ENCODE measurements at regions not wholly inside any gene's neighbourhood (a gene's known extent, or its start where the extent isn't known, plus 50 kb on each side); places are given as distances from the start of the nearest gene placed in this dataset.

DNA sequence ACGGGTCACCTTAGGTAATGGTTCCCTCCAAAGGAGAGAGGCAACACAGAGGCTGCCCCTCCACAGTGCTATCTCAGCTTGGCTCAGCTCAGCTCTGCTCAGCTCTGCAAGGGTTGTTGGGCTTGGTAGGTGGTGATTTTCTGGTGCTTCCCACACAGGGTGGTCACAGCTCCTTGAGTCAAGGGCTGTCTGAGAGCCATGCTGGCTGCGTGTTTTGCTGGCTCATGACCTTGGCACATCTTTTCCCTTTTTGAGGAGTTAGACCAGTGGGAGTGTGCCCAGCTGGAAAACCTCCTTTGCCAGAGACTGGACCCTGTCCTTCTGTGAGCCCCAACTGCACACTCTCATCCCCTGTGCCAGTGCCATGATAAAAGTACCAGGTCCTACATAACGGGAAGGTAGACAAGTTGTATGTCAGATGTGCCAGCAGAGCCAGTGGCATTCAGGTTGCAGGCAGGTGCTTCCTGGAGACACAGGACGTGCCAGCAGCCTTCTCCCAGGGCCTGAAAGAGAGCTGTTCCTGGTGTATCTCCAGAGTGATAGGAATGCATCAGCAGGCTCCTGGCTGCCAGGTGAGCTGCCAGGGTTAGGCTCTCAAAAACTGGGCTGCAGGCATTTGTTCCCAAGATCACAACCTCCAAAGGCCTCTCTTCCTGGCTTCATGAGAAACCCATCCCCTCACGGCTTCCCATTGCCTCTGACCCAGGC is 118.6 kb upstream of the CXCL14 start:
- TF ChIP-seq, protein P1, sequence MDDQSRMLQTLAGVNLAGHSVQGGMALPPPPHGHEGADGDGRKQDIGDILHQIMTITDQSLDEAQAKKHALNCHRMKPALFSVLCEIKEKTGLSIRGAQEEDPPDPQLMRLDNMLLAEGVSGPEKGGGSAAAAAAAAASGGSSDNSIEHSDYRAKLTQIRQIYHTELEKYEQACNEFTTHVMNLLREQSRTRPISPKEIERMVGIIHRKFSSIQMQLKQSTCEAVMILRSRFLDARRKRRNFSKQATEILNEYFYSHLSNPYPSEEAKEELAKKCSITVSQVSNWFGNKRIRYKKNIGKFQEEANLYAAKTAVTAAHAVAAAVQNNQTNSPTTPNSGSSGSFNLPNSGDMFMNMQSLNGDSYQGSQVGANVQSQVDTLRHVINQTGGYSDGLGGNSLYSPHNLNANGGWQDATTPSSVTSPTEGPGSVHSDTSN (IDR thresholded peaks at IDR 0.05; ENCODE audit: insufficient replicate concordance, low read depth, low read length): no peak
- no peak for TF ChIP-seq SMAD1 (IDR thresholded peaks at IDR 0.05; ENCODE audit: low read depth, partially characterized antibody)
- TF ChIP-seq, protein P2, sequence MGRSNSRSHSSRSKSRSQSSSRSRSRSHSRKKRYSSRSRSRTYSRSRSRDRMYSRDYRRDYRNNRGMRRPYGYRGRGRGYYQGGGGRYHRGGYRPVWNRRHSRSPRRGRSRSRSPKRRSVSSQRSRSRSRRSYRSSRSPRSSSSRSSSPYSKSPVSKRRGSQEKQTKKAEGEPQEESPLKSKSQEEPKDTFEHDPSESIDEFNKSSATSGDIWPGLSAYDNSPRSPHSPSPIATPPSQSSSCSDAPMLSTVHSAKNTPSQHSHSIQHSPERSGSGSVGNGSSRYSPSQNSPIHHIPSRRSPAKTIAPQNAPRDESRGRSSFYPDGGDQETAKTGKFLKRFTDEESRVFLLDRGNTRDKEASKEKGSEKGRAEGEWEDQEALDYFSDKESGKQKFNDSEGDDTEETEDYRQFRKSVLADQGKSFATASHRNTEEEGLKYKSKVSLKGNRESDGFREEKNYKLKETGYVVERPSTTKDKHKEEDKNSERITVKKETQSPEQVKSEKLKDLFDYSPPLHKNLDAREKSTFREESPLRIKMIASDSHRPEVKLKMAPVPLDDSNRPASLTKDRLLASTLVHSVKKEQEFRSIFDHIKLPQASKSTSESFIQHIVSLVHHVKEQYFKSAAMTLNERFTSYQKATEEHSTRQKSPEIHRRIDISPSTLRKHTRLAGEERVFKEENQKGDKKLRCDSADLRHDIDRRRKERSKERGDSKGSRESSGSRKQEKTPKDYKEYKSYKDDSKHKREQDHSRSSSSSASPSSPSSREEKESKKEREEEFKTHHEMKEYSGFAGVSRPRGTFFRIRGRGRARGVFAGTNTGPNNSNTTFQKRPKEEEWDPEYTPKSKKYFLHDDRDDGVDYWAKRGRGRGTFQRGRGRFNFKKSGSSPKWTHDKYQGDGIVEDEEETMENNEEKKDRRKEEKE (IDR thresholded peaks at IDR 0.05): no peak
- no peak for TF ChIP-seq ZNF24 (IDR thresholded peaks at IDR 0.05)
- in situ Hi-C loops (cut with MboI): no loop called here
- ChIA-PET POLR2A (no interaction called here), CTCF (no interaction called here), SMC1A (ENCODE audit: uncharacterized antibody, unreplicated experiment) (no interaction called here), RAD21 (ENCODE audit: unreplicated experiment) (no interaction called here)
- BruUV-seq (replicated peaks): no TSS peak
- intact Hi-C loops (cut with micrococcal nuclease; ENCODE audit: unreplicated experiment): no loop called here
- no peaks in the 10 kb centered on the region for H4K20me1 ChIP-seq (ENCODE audit: control insufficient read depth, insufficient read depth)
- H3K9me3 ChIP-seq (replicated peaks; ENCODE audit: control insufficient read depth, insufficient read depth, low read length): no peaks in the 10 kb centered on the region
- no peaks in the 10 kb centered on the region for H3K79me2 ChIP-seq (ENCODE audit: control insufficient read depth, insufficient read depth, low read length)
- H3K4me1 ChIP-seq (ENCODE audit: control insufficient read depth, insufficient read depth, low read length): no peaks in the 10 kb centered on the region
- no peaks in the 10 kb centered on the region for H3K27me3 ChIP-seq (replicated peaks in 1 of 2; ENCODE audit: control insufficient read depth in 2 of 2, insufficient read depth in 2 of 2, low read length in 1 of 2)
- WGBS (ENCODE audit: insufficient coverage, insufficient replicate concordance, low lambda C conversion rate, missing lambda C conversion rate): 25% methylated on average over 5 of the region's 5 CpGs
- no peak overlapping the region for H3K4me3 ChIP-seq
- no peak overlapping the region for H2AFZ ChIP-seq (ENCODE audit: control insufficient read depth, low read depth, low read length)
- FAIRE-seq (no peak), ATAC-seq (no peak), DNase-seq (ENCODE audit: low read depth, low spot score) (no peak)
- no peaks in the 10 kb centered on the region for H3K36me3 ChIP-seq (ENCODE audit: control insufficient read depth in 2 of 2, insufficient read depth in 2 of 2, low read length in 1 of 2)
- H3K9ac ChIP-seq (ENCODE audit: control insufficient read depth, insufficient read depth, low read length): no peak overlapping the region
- no peak overlapping the region for H3K4me2 ChIP-seq (ENCODE audit: control insufficient read depth, insufficient read depth)
- H3K27ac ChIP-seq (ENCODE audit: control insufficient read depth, insufficient read depth): no peak overlapping the region

All from GM12878 (cell line).